T-helper 2 cell (primary cell): ENCODE measurements at regions not wholly inside any gene's neighbourhood (a gene's known extent, or its start where the extent isn't known, plus 50 kb on each side); places are given as distances from the start of the nearest gene placed in this dataset.

Experiments used
- DNase-seq, 5 experiments: peaks; one replicate each; pipeline versions ENCODE4 v3.0.0 to v3.0.0-alpha.2; 2012 to 2022

DNA sequence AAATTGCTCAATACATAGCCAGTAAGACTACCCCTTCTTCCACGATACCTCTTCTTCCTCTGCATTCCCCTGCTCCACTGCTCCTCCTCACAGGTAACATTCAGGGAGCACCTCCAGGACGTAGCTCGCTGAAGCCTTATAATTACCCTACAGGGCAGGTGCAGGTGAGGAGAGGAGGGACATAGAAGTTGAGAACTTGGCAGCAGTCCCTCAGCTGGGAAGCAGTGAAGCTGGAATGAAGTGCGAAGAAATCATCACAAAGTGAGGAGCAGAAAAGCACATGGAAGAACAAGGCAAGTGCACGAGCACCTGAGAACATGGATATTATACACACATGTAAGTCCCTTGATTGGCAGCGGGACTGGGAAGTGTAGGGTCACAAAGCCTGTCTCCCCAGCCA lies 118.2 kb downstream of the HSD17B3 start:
- no peak for DNase-seq

DNA sequence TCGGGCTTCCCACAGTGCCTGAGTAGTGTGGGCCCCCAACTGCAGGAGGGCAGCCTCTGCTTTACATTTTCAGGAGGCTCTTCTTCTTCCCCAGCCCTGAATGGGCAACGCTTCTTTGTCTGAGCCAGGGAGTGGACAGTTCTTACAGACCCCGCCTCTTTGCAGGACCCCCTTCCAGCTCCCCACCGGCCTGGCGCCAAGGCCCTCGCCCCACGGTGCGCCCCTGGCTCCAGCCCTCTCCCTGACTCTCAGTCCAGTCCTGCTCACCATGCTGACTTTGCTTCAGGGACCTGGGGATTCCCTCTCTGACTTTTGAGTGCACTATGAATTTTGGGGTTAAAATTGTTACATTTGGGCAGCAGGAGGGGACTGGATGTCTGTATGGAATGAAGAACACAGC lies 123.8 kb downstream of the HSD17B3 start:
- DNase-seq = no peak

DNA sequence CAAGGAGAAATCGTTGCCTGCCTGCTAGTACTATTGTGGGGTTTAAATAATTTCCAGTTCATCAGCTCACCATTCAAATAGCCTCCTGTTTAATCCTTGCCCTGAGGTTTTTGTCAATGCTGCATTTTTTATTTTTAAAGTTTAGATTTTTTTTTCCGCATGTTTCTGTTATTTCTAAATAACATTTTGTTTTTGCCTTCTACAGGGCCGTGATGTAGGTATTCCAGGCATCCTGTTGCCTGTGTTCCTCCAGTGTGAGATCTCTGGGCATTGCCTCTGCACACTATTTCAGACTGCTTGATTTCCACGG lies 124.3 kb downstream of the HSD17B3 start:
- no peak for DNase-seq

DNA sequence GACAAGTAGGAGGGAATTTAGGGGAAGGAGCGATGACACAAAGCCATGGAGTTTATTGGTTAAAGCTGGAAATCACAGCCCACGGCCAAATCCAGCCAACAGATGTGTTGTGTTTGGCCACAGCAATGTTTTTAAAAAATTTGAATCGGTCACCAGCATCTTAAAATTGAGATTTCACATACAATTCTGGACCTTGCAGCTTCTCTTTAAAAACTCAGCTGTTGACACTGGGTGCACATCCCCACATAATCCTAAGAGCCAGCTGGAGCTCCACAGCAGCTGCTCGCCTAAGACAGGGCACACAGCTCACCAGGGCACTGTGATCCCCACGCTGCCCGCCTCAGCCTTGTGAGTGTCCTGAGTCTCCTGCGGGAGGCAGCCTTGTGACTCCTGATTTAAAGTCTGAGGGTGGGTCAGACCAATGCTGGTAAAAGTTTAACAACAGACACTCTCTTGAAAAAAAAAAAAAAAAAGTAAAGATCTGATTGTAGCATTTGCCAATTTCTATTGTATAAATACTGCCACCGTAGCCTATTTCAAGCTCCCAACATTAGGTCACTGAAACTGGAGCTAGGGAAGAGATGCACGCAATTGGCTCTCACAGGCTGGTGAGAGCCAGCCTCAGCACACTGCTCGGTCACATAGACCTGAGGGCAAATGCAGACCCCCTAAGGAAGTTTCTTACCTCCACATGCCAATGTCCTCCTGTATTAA lies 124.8 kb downstream of the HSD17B3 start:
- DNase-seq = no peak

DNA sequence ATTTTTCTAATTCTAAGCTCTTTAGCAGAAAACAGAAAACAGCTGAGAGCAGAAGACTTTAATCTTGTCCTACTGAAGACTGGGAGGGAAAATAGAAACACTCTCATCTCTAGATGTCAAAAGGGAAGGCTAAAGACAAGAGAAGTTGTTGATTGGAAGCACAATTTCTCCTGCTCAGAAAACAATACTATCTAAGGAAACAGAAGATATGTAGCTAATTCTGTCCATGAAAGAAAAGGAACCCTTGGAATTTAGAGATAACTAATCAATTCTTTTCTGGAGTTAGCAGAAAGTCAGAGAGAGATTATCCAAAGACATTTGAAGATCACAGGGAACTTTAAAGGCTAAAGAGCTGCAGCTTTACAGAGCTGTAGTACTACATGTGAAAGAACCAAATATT lies 126.2 kb downstream of the HSD17B3 start:
- DNase-seq = no peak

DNA sequence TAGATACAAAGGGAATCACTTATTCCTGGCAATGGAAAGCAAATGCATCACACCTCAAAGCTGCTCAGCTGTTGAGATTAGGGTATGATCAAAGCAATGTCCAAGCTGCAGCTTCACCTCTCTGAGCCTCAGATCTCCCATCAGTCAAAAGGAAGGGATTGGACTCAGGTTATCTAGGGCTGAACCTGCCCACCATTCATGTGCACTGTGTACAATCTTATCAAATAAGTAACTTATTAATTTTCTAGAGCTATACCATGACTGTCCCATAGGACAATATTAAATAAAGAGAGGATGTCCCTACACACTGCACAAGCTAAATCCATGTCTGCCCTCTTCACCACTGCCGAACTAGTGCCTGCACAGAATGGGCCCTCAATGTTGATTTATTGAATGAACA lies 127.0 kb downstream of the HSD17B3 start:
- no peak for DNase-seq

DNA sequence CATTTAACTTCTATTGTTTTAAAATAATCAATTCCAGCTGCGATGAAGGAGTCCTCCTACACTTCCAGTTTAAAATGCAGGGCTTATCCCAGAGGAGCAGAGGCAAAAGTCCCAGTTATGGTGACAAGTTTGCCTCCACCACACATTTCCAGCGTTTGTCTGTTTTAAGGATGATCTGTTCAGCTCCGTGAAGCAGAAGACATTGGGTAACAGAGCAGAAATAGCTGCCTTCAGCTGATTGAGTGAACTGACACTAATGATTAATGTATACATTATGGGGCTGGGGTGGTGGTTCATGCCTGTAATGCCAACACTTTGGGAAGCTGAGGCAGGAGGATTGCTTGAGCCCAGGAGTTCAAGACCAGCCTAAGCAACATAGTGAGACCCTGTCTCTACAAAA lies 127.6 kb downstream of the HSD17B3 start:
- DNase-seq = no peak

DNA sequence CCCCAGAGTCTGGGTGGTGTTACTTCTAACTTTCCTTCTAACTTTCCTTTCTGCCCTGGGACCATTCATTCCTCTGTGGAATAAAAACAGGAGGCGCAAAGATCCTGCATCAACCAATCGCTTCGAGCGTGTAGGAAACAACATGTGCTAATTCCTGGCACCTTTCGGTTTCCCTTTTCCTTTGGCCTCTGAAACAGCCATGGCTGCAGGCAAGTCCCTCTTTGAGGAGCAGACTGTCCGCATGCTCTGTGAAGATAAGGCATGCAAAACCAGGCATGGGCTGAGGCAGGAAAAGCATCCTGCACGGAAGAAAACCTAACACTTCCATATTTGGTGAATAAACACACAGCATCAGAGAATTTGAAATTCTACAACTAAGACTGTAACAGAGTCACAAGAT lies 128.3 kb downstream of the HSD17B3 start:
- DNase-seq = no peak

DNA sequence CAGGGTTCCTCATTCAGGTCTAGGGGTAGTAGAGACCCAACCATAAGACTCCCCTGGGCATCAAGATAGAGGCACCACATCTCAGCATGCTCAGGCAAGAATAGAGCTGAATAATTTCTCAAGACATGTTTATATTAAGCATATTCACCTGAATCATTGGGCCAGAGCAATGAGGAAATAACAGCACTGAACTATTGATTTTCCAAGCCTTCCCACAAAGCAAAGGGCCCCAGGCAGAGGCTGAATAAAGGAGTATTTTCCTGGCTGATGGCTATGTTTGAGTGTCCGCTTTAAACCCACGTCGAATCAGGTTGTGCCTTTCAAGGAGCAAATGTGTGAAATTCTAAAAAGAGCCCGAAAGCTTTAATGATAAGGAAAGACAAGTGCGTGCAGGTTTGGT lies 129.2 kb downstream of the HSD17B3 start:
- no peak for DNase-seq

DNA sequence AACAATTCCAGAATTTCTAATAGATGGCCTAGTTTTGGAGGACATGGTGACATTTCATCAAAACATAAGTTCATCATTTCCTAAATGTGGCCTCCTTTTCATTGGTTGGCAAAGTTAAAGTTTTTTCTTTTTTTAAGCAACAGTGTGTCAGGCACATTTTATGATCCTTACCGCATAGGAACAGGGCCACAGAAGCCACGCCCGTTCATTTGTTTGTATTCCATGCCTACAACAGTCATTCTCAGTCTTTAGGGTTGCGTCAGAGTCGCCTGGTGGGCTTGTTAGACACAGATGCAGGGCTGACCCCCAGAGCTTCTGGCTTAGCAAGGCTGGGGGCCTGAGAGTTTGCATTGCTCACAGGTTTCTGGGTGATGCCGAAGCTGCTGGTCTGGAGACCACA lies 130.2 kb downstream of the HSD17B3 start:
- no peak for DNase-seq

DNA sequence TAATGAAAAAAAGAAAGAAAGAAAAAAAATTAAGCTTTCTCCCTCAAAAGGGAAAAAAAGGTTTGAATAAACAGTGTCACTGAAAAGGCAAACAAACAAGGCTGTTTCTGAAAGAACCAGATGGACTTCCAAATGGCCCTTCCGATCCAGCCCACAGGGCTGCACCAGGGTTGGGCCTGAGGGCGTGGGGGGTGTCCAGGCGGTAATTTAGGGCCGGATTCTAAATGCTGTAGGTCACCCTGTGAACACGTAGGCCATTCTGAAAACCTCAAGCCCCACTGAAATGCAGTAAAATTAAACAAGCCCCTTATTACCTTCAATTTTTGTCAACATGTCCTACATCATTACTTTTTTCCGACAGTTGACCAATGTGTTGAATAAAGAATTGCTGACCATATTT lies 132.1 kb downstream of the HSD17B3 start:
- no peak for DNase-seq

DNA sequence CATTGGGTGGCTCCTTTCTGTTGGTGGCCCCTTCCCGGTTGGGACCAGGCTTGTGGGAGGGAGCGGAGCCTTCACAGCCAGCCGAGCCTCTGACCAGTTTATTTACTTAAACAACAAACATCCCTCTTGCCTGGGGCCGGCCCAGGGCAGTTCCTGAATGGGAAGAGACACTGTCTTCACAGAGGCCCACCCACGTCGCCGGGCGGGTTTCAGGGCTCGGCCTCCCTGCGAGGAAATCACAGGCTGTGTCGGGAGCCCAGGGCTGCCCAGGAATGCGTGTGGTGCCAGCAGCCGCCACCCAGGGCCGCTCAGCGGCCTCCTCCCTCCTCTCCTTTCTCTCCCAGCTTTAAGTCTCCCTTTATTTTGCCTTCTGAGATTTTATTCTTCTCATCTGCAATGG lies 132.5 kb downstream of the HSD17B3 start:
- DNase-seq = no peak

DNA sequence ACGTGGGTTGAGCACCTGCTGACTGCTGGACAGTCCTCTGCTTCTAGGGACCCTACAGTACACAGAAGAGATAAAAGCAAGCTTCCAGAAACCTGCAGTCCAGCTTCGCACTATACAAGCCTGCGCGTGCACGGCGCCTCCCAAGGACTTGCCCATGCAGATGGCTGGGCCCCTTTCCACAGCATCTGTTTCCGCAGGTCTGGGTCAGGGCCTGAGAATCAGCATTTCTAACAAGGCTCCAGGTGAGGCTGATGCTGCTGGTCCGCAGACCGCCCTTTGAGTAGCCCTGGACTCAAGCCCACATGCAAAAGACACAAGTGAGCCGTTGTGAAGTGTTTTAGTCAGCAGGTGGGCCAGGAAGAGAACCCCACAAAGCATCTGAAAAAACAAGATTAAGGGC lies 133.1 kb downstream of the HSD17B3 start:
- DNase-seq = no peak

DNA sequence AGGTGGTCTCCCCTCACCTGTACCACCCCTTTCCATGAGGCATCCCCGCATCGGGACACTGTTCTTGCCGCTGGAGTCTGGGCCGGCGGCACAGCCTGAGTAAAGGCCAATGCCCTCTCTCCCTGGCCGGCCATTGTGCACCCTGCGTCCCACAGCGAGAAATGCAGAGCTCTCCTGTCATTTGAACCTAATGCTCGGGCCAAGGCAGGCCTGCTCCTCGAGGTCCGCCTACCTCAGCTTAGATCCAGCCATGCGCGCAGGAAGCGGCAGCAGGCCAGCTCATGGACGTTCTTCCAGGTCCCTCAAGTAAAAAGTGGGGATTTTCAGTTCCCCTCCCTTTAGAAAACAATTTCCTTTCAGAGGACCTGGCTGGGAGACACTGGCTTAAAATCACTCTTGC lies 135.0 kb downstream of the HSD17B3 start:
- no peak for DNase-seq

DNA sequence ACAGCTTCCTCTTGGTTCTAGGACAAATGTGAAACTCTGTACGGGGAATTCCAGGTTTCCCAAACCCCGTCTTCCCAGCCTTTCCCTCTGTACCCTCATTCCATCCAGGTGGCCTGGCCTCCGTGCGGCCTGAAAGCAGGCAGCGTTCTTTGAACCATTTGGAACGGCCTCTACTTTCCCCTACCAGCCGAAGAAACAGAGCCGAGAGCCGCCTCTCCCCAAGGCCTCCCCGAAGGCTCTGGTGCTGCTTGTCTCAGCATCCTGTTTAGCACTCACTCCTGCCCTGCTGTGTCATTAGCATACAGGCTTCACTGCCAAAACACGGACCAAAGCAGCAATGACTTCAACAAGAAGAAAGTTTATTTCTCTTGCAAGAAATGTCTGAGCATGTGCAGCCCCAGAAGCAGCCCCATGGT lies 137.7 kb downstream of the HSD17B3 start:
- no peak for DNase-seq

DNA sequence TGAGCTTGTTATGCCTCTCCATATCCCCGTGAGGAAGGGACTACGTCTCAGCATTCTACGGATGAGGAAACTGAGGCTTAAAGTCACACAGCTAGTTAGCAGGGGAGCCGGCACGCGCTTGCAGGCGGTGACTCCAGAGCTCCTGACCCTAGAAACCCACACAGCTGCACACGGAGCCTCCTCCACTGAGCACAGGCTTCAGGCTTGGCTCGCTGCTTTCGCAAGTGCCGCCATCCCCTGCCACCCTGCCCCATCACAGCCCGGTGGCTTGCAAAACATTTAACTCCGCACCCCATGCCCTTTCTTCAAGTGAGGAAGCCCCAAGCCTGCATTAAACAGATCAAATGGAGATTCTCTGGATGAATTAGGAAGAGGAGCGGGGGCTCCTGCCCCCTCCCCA lies 138.3 kb downstream of the HSD17B3 start:
- no peak for DNase-seq

DNA sequence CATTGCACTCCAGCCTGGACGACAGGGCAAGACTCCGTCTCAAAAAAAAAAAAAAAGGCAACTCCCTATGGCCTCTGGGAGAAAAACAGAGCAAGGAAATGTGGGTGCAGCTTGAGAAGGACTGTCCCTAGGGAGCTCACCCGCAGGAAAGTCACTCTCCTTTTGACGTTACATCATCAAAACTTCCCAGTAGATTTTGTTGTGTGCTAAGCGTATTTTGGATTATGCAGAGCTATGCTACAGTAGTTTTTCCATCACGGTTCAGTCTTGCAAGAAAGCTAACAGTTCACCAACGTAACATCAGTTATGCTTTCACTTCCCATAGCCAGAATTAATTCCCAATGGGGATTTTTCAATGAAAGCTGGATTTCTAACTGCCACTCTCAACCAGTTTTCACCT lies 138.8 kb downstream of the HSD17B3 start:
- DNase-seq = no peak

DNA sequence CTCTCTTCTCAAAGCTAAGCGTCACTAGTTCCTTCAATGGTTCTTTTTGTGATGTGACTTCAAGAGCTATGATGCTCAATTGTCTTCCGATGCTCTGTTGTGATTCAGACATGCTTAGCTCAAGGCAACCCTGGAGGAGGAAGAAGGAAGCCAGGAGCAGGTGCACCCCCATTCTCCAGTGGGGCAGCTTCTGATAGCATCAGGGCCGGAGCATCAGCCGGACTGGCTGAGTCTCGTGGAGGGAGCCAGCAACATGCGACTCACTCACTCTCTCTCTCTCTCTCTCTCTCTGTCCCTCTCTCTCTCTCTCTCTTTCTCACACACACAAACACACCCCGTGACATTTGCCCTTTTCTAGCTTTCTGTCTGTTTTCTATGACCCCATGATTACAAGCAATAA lies 140.2 kb downstream of the HSD17B3 start:
- no peak for DNase-seq

DNA sequence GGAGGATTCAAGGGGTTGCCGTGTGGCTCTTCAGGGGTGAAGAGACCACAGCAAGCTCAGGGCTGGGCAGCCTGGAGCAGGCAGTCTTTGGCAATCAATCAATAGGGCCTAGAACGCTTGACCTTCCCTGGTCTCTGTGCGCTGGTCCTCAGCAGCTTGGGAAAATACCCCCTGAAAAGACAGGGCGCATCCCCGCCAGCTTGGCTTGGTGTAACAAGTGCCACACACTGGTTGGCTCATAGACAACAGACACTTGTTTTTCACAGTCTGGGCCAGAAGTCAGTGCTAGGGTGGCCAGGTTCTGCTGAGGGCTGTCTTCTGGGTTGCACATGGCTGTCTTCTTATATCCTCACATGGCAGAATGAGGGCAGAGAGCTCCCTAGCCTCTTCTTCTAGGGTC lies 141.1 kb downstream of the HSD17B3 start:
- no peak for DNase-seq

DNA sequence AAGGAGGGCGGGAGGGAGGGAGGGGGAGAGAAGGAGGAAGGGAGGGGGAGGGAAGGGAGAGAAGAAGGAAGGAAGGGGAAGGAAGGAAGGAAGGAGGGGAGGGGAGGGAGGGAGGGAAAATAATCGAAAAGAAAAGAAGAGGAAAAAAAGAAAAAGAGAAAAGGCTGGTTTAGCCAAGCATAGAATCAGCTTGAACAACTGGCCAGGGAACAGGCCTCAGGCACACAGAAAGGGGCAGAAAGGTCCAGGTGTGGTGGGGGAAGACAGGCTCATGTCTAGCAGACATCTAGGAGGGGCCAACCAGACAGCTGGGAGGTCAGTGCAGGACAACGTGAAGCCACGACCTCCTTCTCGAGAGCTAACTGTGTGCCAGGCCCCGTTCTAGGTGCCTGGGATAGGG lies 141.8 kb downstream of the HSD17B3 start:
- DNase-seq = no peak

DNA sequence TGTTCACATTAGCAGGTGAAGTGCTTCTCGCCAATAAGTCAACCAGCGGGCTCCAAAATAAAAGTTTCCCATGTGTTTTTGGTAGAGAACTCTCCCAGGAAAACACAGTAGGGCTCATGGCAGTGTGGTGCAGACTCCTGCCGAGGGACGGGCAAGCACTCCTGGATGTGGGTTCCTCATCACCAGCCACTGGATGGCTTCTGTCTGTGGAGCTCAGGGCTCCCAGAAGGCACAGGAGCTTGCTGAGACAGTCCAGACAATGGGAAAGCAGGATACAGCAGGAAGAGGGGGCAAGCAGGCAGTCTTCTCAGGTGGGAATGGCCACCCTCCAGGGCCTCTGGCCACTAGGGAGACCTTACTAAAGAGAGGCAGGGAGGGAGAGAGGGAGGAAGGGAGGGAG lies 142.4 kb downstream of the HSD17B3 start:
- DNase-seq = no peak

DNA sequence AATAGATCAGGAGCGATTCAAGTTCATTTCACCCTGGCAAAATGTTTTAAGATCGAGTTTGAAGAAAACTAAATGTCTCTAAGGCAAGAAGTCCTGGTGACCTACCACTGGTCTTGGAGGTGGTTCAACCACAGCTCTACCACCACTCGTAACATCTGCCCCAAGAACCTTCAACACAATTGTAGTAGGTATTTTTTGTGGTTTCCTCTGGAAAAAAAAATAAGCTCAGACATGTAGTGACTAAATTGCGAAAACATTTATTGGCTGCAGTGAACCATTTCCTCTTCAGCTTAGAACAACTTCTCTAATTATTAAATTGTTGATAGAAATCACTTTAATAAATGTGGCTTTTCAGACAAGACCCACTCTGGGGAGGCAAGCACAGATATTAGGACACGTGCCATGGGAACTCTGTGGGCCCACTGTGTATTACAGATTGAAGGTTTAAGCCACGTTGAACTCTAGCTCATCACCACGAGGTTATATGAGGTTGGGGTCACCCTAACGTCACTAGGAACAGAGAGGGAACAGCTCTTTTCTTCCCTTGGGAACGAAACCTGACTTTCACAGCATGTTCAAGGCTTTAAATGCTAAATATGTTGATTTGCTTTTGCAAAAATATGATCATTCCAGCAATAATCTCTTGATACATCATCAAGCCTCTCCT lies 142.9 kb downstream of the HSD17B3 start:
- DNase-seq = peak in 1 of 5 experiments; percentile 29

DNA sequence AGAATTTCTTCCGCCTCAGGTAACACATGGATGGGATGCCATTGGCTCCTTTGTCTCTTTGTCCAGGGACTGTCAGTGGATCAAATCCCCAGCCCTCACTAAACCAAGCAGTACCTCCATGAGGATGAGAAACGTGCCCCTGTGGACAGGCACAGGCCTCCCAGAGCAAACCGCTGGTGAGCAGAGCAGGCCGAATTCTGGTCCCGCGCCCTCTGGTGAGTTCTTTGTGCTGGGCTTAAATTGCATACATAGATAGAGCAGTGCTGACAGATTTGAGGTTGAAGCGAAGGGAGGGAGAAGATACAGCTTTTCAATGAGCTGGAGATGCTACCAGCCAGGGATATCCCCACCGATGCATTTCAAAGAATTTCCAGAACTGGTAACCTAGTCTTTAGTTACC lies 143.8 kb downstream of the HSD17B3 start:
- DNase-seq = no peak

DNA sequence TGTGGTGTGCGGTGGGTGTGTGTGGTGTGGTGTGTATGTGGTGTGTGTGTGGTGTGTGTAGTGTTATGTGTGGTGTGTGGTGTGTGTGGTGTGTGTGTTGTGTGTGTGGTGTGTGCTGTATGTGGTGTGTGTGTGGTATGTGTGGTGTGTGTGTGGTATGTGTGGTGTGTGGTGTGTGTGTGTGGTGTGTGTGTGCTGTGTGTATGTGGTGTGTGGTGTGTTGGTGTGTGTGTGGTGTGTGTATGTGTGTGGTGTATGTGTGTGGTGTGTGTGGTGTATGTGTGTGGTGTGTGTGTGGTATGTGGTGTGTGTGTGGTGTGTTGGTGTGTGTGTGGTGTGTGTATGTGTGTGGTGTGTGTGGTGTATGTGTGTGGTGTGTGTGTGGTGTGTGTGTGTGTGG lies 144.3 kb downstream of the HSD17B3 start:
- DNase-seq = peak in 1 of 5 experiments; percentile 25
